ENCODE measurements at regions not wholly inside any gene's neighbourhood (a gene's known extent, or its start where the extent isn't known, plus 50 kb on each side); places are given as distances from the start of the nearest gene placed in this dataset.

DNA sequence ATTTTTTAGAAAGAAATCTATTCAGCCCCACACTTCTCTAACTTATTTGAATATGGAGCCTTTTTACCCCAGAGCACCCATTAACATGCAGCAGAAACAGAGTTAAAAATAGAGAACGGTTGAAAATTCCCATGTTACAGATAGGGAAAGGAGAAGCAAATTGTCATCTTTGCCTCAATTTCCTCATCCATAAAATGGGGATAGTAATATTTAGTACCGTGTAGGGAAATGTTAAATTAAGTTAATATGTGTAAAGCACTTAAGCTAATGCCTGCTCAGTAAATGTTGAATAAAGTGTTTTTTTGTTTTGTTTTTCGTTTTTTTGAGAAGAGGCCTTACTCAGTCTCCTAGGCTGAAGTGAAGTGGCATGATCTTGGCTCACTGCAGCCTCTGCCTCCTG is 50.3 kb downstream of the NAV1 start:
- DNase-seq (ENCODE audit: low read depth in 2 of 2, low spot score in 1 of 2): no peak

DNA sequence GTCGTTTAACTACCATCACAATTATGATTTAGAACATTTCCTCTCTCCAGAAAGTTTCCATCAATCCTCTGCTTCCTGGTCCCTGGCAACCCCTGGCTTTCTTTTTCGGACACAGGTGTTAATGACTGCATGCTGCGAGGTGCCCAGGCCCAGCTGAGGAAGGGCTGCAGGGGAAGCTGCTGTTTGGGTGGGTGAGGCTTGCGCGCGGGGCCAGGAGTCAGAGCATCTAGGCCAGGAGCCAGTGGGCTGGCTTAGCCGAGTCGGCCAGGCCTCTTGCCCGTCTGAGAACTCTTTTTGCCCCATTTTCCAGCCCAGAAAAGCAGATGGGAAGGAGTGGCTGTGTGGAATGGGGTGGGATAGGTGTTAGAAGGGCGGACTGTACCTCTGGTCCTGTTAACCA is 51.5 kb downstream of the NAV1 start:
- DNase-seq (ENCODE audit: low read depth in 2 of 2, low spot score in 1 of 2): no peak

DNA sequence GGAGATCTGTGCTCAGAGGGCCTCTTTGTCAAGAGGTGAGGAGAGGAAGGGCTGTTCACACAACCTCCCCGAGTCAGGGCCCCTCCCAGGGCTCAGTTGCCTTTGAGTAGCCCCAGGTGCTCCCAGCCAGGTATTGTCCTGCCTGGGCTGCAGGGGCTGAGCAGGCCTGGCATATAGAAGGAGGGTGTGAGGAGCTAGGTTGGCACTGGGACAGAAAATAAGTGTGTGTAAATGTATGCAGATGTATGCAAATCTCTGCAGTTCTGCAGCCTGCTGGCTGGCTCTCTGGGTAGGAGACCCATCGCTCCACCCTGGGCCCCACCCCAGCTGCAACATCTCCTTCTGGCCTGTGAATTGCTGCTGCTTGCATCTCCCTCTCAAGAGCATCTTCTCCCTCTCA is 52.4 kb downstream of the NAV1 start:
- DNase-seq (ENCODE audit: low read depth in 2 of 2, low spot score in 1 of 2): no peak

DNA sequence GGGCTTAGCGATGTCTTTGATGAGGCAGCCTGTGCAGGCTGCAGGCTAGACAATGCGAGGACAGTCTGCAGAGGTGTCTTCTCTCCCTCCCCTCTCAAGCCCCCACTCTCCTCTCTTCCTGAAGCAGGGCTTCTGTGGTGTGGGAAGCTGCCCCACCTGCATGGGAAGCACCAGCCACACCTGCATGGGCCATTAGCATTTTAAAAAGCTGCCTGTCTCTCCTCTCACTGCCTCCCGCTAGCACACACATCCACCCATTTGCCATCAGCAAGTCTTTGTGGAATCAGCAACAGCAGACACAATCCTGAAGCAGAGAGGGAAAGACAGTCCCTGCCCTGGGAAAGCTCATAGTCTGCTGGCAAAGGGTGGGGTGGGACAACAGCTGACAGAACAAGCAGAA is 53.1 kb downstream of the NAV1 start:
- no peak for DNase-seq (ENCODE audit: low read depth in 2 of 2, low spot score in 1 of 2)

DNA sequence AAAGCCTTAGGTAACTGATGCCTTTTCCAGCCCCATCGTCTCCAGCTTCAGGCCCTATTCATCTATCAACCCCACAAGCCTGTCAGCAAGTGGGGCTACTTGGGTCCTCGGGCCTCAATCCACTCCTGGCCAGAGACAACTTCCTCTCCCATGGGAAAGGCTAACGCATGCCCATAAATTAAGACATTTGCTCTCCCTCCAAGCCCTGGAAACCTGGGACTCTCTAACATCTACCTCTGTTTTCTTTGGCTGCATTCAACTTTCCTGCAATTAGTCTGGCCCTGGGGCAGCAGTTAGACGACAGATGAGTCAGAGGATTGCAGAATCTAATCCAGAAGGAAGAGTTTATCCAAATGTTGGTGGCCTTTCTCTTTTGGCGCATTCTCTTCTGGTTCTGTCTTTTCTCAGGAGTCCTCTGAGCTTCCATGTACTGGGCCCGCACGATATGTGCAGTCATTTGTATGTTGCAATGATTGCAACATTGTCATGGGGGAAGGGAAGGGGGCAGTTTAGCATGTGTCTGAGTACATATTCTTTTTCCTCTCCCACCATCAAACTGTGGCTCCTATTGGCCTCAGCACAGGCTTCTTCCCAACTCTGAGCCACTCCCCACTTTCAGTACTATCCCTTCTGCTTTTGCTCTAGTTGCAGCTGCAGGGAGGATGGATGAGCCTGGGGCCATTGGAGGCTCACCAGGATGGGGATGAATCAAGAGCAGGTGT is 54.4 kb downstream of the NAV1 start:
- no peak for DNase-seq (ENCODE audit: low read depth in 2 of 2, low spot score in 1 of 2)

DNA sequence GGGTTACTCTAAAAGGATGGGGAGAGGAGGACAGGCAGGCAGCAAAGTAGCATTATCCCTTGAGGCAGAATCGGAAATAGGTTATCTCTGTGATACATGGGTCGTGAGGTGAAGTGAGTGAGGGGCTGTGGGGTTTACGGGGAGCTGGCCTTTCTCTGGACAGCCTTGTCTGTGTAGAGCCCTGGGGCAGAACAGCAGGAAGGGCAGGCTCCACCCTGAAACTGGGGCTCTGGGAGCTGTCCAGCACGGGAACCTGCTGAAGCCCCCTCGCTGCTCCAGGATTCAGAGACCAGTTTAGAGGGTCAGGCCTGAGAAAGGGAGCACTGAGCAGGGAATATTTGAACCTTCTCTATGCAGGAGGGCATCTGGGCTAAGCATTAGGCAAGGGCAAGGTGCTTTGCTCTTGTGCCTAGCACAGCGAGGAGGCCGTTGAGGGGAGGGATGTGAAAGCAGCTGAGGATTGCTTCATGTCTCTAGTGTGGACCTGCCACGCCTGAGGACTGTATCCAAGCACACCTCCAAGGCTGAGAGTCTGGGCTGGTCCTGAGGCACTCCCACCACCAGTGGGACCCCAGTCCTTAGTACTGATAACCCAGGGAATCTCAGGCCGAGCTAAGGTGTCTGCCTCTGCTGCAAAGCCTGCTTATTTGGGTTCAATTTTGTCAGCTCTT is 55.8 kb downstream of the NAV1 start:
- no peak for DNase-seq (ENCODE audit: low read depth in 2 of 2, low spot score in 1 of 2)

DNA sequence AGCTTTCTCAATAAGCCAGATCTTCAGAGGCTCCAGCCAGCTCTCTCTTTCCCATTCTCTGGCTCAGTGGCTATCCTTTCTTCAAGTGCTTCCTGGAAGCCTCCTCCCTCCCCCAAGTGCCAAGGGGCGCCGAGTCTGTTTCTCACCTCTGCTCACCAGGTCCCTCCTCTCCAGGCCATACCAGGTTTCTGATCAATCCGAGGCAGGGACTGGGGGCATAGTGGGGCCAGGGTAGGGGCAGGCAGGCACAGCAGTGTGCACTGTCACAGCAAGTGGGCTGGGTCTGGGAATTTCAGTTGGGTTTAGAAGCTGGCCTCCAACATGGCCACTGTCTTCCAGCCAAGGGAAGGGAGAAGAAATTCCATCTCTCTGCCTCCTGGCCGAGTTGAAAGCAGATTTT is 56.5 kb downstream of the NAV1 start:
- no peak for DNase-seq (ENCODE audit: low read depth in 2 of 2, low spot score in 1 of 2)

DNA sequence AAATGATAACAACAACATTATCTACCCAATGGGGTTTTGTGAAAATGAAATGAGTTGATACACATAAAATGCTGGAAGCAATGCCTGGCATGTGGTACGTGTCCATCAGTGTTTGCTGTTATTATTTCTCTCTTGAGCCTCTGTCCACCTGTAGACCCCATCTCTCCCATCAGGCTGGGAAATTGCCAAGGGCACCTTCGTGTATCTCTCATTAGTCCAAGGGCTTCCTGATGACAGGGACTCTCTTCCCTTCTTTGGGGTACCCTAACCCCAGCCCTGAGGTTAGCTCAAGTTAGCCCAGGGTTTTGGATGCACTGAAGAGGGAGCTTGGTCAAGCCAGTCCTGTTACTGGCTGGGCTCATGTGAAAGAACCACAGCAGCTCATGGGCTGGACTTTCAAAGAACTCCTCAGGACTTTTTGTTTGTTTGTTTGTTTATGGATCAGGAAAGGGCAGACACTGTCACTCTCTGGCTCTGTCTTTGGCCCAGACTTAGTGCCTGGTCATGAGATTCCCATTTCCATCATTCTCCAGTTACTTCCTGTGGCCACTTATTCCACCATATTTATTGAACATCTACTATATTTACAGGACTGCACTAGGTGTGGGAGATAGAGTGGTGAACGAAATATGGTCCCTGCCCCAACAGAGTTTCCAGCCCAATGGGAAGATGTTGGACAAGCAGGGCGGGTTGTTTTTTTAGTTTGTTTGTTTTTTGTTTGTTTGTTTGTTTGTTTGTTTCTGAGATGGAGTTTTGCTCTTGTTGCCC is 57.4 kb downstream of the NAV1 start:
- no peak for DNase-seq (ENCODE audit: low read depth in 2 of 2, low spot score in 1 of 2)

DNA sequence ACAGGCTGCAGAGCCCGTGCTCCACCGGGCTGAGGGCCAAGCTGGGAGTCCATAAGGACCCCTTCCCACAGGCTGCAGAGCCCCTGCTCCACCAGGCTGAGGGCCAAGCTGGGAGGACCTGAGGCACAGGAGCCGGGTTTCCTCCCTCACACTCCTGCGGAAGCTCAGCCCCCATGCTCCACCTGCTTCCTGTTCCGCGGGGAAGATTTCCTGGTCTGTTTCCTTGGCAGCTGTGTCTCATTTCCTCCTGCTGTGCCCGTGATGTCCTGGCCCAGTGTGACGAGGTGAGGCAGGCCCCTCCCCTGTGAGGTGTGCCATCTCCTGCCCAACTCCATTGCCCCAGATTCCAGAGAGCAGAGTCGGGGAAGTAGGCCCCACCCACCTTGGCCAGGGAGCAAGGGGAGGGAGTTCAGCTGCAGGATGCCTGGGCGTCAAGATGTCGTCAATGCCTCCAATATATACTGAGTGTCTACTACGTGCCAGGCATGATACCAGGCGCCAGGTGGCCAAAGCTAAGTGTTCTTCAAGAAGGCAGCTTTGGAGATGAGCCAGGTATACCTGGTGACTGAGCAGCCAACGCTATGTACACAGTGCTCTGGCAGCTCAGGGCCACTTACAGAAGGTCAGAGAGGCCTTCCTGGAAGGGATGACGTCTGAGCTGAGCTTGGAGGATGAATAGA is 58.8 kb downstream of the NAV1 start:
- no peak for DNase-seq (ENCODE audit: low read depth in 2 of 2, low spot score in 1 of 2)

DNA sequence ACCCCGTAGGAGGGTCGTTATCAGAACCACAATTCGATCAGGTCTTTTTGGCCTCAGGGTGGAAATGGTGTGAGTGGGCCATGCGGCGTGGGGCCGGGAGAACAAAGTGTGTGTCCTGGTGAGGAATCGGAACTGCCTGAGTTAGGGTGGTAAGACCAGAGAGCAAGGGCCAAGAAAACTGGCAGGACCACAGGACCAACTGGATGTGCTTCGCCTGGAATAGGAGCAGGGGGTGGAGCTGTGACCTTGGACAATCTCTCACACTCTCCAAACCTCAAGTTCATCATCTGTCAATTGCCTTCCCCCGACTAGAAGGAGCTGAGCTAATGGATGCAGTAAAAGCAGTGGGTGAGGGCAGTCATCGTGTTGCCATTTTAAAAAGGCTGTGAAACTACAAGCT is 59.5 kb downstream of the NAV1 start:
- no peak for DNase-seq (ENCODE audit: low read depth in 2 of 2, low spot score in 1 of 2)

DNA sequence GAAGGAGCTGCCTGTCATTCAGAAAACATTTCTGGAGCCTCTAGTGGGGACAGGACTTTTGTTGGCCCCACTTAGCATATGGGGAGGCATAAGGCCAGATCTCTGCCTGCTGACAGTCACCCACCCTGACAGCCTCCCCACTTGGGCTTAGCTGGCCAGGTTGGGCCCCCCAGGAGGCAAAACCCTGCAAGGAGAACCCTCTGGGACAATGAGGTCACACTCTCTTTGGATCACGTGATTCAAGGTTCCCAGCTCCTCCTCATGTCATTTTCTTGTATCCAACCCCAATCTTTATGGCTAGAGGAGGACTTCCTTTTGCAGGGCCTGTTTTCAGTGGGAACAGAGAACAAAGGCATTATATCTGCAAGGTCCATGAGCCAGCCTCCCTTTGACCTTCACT is 60.0 kb downstream of the NAV1 start:
- DNase-seq (ENCODE audit: low read depth in 2 of 2, low spot score in 1 of 2): no peak

DNA sequence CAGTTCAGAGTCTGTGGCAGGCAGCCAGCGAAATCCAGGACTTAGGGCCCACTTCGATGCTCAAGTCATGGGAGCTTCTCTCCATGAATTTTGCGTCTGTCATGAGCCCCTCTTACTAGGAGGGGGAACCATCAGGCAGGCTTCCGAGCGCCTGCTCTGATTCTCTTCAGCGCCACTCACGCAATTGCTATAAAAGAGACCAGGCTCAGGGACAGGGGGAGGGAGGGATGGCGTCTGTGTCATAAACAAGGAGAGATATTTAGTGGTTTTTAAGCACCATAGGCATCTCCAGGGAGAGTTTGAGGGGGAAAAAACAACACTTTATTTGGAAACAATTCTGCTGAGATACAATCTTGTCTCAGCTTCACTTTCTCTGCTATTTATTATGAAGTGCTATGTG is 60.6 kb downstream of the NAV1 start:
- DNase-seq (ENCODE audit: low read depth in 2 of 2, low spot score in 1 of 2): no peak

DNA sequence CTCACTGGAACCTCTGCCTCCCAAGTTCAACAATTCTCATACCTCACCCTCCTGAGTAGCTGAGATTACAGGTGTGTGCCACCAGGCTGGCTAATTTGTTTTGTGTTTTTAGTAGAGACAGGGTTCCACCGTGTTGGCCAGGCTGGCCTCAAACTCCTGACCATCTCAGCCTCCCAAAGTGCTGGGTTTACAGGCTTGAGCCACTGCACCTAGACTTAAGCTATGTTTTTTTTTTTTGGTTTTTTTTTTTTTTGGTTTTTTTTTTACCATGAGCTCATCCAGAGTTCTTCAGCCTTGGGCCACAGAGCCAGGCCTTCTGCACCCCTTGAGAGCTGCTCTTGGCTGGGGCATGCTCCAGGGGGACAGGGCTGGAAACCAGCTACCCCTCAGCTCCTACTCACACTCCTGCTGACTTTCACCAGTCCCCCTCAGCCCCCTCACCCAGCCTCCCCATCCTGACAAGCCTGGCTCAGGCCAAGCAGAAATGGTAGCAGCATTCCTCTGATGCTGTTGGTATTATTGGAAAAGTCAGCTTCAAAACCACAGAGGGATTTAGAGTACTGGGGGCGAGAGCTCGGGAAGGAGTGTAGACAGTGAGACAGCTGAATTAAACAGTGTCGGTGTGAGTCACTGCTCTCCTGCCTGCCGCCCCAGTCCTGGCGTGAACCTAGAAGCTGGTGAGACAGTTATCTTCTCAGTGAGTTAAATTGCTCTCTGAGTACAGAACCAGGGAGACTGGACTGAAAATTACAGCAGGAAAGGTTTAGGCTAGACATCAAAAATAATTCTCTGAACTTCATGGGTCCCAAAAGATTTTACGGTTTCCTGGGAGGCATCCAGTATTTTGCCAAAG is 63.7 kb downstream of the NAV1 start:
- no peak for DNase-seq (ENCODE audit: low read depth in 2 of 2, low spot score in 1 of 2)

DNA sequence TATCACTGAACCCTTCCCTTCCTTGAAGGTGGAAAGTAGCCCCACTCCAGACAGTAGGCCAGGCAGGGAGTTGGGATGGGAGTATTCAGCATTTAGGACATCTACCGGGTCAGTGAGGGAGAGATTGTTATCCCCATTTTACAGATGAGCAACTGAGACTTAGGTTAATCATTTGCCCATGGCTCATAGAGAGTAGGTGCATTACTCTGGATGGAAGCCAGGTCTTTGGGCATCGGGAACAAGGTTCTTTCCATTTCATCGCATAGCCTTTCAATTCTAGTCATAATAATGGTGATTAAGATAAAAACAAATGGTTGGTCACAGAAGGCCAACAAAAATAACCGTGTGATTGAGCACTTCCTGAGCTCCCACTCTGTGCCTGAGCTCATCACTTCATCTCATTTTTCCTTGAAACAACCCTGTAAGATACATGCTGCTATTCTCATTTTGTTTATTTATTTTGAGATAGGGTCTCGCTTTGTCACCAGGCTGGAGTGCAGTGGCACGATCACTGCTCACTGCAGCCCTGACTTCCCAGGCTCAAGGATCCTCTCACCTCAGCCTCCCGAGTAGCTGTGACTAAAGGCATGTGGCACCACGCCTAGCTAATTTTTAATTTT is 64.8 kb downstream of the NAV1 start:
- DNase-seq (ENCODE audit: low read depth in 2 of 2, low spot score in 1 of 2): no peak

DNA sequence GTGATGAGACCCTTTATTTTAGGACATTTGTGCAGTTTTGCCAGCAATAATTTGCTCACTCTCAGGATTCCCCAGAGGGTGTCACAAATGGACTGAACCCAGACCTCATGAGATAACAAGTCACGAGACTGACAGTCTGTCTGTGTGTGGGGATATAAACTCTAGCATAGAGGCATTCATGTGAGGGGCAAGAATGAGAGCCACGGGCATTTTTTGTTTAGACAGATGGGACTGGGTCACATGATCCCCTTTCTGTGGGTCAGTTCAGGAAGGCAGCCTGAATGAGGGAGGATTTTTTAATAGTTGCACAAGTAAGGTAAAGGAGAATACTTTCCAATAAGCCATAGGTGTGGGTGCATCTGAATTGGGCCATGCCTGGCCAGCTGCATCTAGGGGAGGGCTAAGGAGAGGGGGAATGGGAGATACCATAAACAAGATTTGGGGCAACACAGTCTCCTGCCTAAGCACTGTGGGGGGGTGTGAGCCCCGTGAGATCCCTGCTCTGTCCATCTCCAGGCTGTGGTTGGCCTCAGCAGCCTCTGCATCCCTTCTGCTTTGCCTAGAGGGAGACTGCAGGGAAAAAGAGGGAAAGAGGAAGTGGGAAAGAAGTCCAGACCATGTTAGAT is 66.6 kb downstream of the NAV1 start:
- DNase-seq (ENCODE audit: low read depth in 2 of 2, low spot score in 1 of 2): no peak

DNA sequence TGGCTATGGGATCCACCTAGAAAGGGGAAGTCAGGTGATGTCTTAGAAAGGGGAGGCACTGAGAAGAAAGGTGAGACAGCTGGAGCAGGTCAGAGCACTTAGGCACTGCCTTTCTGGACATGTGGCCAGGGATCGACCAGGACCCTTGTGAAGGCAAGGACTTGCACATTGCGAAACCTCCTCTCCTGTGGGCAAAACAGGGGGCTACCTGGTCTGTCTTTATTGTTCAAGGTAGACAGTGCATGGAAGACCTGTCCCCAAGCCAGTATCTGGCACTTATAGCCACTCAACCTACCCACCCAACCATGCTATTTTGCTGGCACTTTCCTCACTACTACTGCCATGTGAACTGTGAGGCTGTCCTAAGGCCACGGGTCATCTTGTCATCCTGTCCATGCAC is 67.2 kb downstream of the NAV1 start:
- DNase-seq (ENCODE audit: low read depth in 2 of 2, low spot score in 1 of 2): no peak

DNA sequence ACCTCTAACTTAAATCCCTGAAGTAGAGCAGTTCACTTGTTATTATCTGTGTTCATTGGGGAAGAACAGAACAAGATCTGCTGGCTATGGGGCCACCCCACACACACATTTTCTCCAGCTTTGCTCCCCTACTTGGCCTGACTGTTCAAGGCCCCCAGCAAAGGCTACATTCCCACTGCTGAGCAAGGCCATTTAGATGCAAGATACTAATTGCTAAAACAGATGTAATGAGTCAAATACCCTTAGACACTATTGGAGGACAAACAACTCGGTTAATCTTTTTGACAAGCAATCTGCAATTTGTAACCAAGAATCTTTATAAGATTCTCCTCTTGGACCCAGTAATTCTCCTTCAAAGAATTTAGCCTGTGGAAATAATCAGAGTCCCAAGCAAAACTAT is 67.7 kb downstream of the NAV1 start:
- DNase-seq (ENCODE audit: low read depth in 2 of 2, low spot score in 1 of 2): no peak

DNA sequence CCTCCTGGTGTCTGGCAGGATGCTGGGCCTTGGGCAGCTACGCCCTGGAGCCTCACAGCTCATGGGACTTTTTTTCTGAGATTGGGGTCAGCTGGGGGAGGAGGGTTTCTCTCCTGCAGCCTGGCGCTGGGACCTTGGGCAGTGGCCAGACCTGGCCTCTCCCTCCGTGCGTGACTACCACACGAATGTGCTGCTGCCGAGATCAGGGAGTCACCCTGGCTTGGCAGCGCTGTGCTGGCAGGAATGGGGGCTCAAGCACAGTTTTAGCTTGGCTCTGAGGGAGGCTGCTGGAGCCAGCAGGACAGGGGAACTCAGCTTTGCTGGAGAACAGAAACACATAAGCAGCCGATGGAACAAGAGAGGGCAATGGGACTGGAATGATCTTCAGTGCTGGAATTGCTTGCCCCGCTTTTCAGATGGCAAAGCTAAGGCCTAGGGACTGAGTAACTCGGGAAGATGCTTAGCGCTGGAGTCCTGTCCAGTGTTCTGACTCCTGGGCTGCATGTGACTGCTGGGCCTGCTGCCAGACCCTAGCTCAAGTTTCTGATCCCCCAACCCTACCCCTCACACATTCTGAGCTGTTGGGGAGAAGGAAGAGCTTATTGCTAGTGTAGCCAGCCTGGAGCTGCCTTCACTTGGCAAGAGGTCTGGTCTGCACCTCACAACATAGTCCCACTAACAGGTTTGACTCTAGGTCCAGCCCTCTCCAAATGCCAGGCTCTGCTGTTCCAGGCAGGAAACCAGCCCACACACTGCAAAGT is 69.9 kb downstream of the NAV1 start:
- DNase-seq (ENCODE audit: low read depth in 2 of 2, low spot score in 1 of 2): no peak

DNA sequence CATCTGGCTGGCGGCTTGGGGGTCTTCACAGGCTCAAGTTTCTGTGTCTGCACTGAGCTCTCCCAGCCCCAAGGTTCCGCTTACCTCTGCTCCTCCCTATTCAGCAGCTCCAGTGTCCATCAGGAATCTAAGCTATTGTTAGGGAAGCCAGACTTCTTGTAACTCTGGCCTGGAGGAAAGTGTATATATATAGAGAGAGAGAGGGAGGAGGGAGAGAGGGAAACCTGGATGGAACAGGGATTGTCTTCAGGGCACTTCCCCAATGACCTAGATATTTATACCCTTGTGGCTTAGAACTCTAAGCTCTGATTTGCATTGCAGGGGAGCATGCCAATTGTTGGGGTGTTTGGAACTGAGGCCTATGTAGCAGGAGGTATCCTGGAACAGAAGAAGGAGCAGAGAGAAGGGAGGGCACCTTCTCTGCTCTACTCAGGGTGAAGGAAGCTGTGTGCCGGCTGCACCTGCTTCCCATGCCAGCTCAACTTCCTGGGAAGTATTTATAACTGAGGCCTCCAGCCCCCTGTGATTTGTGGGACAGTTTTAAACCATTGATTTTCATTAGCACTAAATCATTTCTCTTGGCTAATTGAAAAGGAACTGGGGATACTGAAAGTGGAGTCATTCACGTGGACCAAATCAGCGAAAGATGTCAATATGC is 70.9 kb downstream of the NAV1 start:
- no peak for DNase-seq (ENCODE audit: low read depth in 2 of 2, low spot score in 1 of 2)
